NB4 (cell line): ENCODE measurements at regions not wholly inside any gene's neighbourhood (a gene's known extent, or its start where the extent isn't known, plus 50 kb on each side); places are given as distances from the start of the nearest gene placed in this dataset.

Source experiments
- TF ChIP-seq, protein P1 (sequence below): IDR thresholded peaks from 2 replicates; pipeline ENCODE4 v1.6.1; 2011; ENCODE audit warnings: low read depth, low read length
- TF ChIP-seq, protein P2 (sequence below): IDR thresholded peaks from one replicate; pipeline ENCODE4 v1.5.1; 2012; ENCODE audit warnings: low read depth, low read length

DNA sequence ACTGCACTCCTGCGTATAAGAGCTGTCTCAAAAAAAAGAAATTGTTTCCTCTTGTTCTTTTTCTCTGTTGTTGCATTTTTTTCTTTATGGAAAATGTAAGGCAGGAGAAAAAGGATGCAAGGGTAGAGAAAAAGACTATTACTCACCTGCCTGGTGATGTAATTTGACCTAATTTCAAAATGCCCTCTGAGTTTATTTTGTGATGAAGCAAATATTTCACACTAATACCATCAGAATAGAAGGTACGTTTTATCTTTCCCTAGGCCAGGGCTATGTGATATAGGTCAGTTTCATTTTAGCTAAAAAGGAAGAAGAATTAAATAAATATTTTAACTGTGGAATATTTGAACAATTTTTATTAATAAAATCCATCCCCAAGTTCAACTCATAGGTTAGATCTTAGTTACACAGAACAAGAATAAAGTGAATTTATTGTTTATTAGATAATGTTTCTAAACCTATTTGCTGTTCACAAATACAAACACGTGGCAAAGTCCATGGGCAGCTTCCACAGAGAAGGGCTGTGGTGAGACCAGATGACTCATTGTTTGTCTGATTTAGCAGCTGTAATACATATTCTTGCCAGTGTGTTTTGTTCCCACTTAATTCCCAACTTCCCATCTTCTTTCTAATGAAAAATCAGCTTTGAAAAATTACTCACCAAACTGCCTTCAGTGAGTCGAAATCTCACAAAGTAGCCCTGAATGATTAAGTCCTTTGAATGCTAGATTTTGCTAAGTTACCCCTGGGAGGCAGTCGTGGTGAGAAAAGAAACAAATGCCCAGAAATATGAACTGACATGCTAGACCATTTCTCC, 52.8 kb upstream of the CCDC112 start:
- TF ChIP-seq, protein P1, sequence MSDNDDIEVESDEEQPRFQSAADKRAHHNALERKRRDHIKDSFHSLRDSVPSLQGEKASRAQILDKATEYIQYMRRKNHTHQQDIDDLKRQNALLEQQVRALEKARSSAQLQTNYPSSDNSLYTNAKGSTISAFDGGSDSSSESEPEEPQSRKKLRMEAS = peak; percentile 87
- TF ChIP-seq, protein P2, sequence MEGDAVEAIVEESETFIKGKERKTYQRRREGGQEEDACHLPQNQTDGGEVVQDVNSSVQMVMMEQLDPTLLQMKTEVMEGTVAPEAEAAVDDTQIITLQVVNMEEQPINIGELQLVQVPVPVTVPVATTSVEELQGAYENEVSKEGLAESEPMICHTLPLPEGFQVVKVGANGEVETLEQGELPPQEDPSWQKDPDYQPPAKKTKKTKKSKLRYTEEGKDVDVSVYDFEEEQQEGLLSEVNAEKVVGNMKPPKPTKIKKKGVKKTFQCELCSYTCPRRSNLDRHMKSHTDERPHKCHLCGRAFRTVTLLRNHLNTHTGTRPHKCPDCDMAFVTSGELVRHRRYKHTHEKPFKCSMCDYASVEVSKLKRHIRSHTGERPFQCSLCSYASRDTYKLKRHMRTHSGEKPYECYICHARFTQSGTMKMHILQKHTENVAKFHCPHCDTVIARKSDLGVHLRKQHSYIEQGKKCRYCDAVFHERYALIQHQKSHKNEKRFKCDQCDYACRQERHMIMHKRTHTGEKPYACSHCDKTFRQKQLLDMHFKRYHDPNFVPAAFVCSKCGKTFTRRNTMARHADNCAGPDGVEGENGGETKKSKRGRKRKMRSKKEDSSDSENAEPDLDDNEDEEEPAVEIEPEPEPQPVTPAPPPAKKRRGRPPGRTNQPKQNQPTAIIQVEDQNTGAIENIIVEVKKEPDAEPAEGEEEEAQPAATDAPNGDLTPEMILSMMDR = no peak
